Loucy (cell line): ENCODE measurements at regions not wholly inside any gene's neighbourhood (a gene's known extent, or its start where the extent isn't known, plus 50 kb on each side); places are given as distances from the start of the nearest gene placed in this dataset.

Source experiments
- EZH2phosphoT487 ChIP-seq: fragments of 200-600 bp; IDR thresholded peaks from 2 replicates; pipeline ENCODE4 v1.6.1; 2018; ENCODE audit warnings: antibody characterized with exemption, mild to moderate bottlenecking, moderate library complexity, borderline replicate concordance
- TF ChIP-seq, protein P1 (sequence below): fragments of 200-600 bp; sonication (generic); conservative IDR thresholded peaks from 2 replicates; pipeline ENCODE4 v1.5.1; 2014; ENCODE audit warnings: mild to moderate bottlenecking, antibody characterized with exemption, low read length

DNA sequence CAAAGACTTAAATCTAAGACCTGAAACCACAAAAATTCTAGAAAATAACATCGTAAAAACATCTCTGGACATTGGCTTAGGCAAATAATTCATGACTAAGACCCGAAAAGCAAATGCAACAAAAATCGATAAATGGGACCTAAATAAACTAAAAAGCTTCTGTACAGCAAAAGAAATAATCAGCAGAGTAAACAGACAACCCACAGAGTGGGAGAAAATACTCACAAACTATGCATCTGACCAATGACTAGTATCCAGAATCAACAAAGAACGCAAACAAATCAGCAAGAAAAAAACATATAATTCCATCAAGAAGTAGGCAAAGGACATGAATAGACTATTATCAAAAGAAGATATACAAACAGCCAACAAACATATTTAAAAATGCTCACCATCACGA, 749.4 kb downstream of the PLOD2 start:
- TF ChIP-seq, protein P1, sequence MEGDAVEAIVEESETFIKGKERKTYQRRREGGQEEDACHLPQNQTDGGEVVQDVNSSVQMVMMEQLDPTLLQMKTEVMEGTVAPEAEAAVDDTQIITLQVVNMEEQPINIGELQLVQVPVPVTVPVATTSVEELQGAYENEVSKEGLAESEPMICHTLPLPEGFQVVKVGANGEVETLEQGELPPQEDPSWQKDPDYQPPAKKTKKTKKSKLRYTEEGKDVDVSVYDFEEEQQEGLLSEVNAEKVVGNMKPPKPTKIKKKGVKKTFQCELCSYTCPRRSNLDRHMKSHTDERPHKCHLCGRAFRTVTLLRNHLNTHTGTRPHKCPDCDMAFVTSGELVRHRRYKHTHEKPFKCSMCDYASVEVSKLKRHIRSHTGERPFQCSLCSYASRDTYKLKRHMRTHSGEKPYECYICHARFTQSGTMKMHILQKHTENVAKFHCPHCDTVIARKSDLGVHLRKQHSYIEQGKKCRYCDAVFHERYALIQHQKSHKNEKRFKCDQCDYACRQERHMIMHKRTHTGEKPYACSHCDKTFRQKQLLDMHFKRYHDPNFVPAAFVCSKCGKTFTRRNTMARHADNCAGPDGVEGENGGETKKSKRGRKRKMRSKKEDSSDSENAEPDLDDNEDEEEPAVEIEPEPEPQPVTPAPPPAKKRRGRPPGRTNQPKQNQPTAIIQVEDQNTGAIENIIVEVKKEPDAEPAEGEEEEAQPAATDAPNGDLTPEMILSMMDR: no peak
- no peak for TF ChIP-seq EZH2phosphoT487
